ENCODE measurements at regions not wholly inside any gene's neighbourhood (a gene's known extent, or its start where the extent isn't known, plus 50 kb on each side); places are given as distances from the start of the nearest gene placed in this dataset.

- Mint-ChIP-seq H3K27ac (no peak overlapping the region), H3K4me1 (no peaks in the 10 kb centered on the region), H3K9me3 (peaks cover 35 to 41% of the 10 kb centered on the region in 2 experiments), H3K4me3 (no peak overlapping the region), H3K27me3 (ENCODE audit: low read depth) (no peaks in the 10 kb centered on the region), H3K36me3 (ENCODE audit: insufficient read depth in 1 of 3, low read depth in 3 of 3) (peaks cover 8 to 43% (median 20%) of the 10 kb centered on the region in 3 experiments)
- Histone ChIP-seq H3K9ac (ENCODE audit: extremely low read depth, insufficient read length, low read length) (no peak overlapping the region), H3K79me1 (ENCODE audit: insufficient read depth, low read depth, low read length, poor library complexity, severe bottlenecking) (no peaks in the 10 kb centered on the region), H3K27me3 (ENCODE audit: insufficient read depth, low read length) (no peaks in the 10 kb centered on the region), H3K23ac (ENCODE audit: insufficient read length, low read depth, low read length) (no peak overlapping the region), H3T11ph (ENCODE audit: low read length) (no peak overlapping the region), H2AFZ (ENCODE audit: low read length) (no peak overlapping the region), H3K4me2 (ENCODE audit: insufficient read depth, insufficient read length, low read length) (no peak overlapping the region), H4K8ac (replicated peaks; ENCODE audit: insufficient read length, low read depth, low read length) (no peak overlapping the region), H3K56ac (ENCODE audit: insufficient read length, low read depth, low read length) (no peak overlapping the region), H3K9me3 (ENCODE audit: control insufficient read depth, low read depth, low read length) (no peaks in the 10 kb centered on the region), H2AK5ac (ENCODE audit: insufficient read length, low read length) (no peak overlapping the region), H3K79me2 (ENCODE audit: insufficient read depth, low read length) (no peaks in the 10 kb centered on the region), H4K20me1 (ENCODE audit: control insufficient read depth, insufficient read depth, insufficient read length) (no peaks in the 10 kb centered on the region), H3K18ac (ENCODE audit: insufficient read length, low read depth, low read length) (no peak overlapping the region), H3K23me2 (ENCODE audit: insufficient read length, low read depth, low read length, poor library complexity, severe bottlenecking) (no peaks in the 10 kb centered on the region), H3K4me1 (ENCODE audit: insufficient read depth, low read length) (no peaks in the 10 kb centered on the region), H3K27ac (ENCODE audit: insufficient read length, low read depth, low read length) (no peak overlapping the region), H2BK12ac (ENCODE audit: insufficient read length, low read depth, low read length) (no peak overlapping the region), H2BK120ac (ENCODE audit: low read depth, low read length, poor library complexity, severe bottlenecking) (no peak overlapping the region), H2BK15ac (ENCODE audit: low read depth, low read length) (no peak overlapping the region), H4K91ac (ENCODE audit: insufficient read length, low read depth, low read length) (no peak overlapping the region), H2BK5ac (ENCODE audit: insufficient read length, low read length) (no peak overlapping the region), H3K14ac (ENCODE audit: insufficient read depth, low read length) (no peak overlapping the region), H4K5ac (ENCODE audit: insufficient read length, low read depth, low read length) (no peak overlapping the region), H2BK20ac (ENCODE audit: low read depth, low read length, poor library complexity, severe bottlenecking) (no peak overlapping the region), H3K4ac (ENCODE audit: low read depth, low read length) (no peak overlapping the region)
- DNase-seq = no peak
- TF ChIP-seq CTCF (conservative IDR thresholded peaks at IDR 0.05) = no peak
Observed at GRCh38 chr4:33711826-33712225, 2532.5 kb downstream of the ARAP2 start.

All from H9 (cell line).